Kasumi-1 (cell line): ENCODE measurements at regions not wholly inside any gene's neighbourhood (a gene's known extent, or its start where the extent isn't known, plus 50 kb on each side); places are given as distances from the start of the nearest gene placed in this dataset.

Experiments
- DNase-seq, 2 experiments: peaks; one replicate each; lab custom pipeline; 2025; lab: John Stamatoyannopoulos, UW

DNA sequence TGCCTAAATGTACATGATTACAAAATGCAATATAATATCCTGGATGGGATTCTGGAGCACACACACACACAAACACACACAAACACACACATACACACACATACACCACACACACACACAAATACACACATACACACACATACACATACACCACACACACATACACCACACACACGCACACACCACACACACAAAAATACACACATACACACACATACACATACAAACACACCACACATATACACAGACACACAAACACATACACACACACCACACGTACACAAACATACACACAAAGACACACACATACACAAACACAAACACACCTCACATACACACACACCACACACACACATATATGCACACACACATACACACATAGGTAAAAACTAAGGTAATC, 134.6 kb upstream of the SYNDIG1 start:
- no peak for DNase-seq

GRCh38 chr20:24332956-24333355, 136.5 kb upstream of the SYNDIG1 start:
- DNase-seq, result no peak

GRCh38 chr20:24331939-24332338, 137.5 kb upstream of the SYNDIG1 start:
- DNase-seq, result no peak

DNA sequence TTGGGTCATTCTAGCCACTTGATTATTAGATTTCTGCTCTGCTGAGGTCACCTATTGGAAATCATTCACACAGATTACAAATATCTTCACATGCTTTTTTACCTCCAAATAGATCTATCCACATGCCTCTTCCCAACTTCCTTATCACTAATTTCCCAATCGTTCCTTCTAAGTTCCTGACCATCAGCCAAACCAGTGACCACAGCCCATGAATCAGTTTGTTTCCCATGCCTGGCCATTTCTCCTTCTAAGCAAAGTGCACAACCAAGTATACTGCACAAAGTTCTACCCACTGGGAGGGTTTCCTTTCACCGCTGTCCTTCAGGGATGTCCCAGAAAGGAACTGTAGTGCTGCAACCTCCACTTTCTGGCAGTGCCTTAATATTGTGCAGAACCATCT, 140.5 kb upstream of the SYNDIG1 start:
- no peak for DNase-seq

GRCh38 chr20:24321973-24322372, 147.5 kb upstream of the SYNDIG1 start:
- DNase-seq, result no peak

GRCh38 chr20:24318569-24319352, 150.7 kb upstream of the SYNDIG1 start:
- peak; percentile 38 to 43 for DNase-seq

DNA sequence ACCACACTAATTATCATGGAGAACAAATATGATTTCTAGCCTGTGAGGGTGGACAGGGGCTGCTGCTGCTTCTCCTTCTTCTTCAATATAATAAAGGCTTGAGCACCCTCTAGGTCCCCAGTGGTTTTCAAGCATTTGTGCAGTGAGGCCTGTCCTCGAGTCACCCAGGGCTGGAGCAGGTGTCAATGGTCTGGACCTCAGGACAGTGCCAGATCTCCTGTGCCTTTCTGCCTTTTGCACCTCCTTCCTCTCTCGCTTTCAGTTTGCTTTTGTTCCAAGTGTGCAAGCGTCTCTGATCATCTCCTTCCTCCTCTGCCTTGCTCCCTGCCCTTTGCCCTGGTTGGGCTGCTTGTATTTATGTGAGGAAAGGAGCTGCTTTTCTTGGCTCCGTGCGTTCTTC, 152.2 kb upstream of the SYNDIG1 start:
- no peak for DNase-seq

DNA sequence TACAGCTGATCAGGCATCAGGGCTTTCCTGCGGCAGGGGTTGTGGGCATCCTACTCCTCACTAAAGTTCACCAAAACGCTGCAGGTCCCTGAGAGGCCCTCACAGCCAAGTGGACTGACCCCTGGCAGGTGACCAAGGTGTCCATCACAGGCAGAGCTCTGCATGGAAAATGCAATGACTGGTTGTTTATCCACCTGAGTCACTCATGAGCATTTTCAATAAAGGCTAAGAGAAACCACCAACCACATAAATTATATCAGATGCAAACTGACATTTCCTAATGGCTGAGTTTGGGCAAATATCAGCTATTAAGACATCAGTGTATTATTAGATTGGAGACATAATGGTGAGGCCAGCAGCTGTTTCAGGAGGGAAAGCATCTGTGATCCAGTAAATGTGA, 152.7 kb upstream of the SYNDIG1 start:
- no peak for DNase-seq

- no peak for DNase-seq
Observed at GRCh38 chr20:24314053-24314452, 155.4 kb upstream of the SYNDIG1 start.

GRCh38 chr20:24309596-24309995, 159.8 kb upstream of the SYNDIG1 start:
- no peak for DNase-seq

DNA sequence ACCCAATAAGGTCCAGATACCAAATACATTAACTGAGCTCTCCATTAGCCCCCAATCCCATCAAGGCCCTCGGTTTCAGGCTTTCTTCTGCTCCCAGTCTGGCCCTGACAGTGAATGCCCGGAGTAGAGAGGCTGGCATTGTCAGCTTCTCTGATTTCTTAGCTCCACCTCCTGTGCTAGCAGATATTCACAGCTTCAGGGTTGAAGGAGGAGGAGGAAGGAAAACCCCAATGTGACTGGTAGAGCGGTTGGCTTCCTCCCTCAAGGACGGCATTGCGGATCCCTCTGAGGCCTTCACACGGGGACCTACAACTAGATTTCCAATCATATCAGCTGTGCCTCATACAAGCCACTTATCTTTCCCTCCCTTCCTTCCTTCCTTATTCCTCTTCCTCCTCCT, 164.1 kb upstream of the SYNDIG1 start:
- DNase-seq, result peak; percentile 85 to 88

DNA sequence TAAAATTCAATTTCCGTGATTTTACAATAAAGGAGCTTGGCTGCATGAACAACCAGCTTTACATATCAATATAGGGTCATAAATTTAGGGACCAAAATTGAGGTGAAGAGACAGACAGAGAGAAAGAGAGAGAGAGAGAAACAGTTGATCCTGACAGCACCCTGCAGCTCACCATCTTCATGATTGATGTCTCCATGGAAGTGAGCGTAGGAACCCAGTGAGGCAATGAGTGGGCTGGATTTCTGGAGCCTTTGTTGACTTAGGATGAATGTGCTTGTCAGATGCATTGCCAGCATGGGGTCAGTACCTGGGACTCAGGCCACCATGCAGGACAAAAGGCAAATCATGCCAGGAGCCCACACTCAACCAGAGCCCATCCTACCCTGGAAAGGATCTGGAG, 165.1 kb upstream of the SYNDIG1 start:
- DNase-seq, result no peak

- peak; percentile 15 to 25 for DNase-seq
Observed at GRCh38 chr20:24303393-24304170, 165.8 kb upstream of the SYNDIG1 start.

- no peak for DNase-seq
Observed at GRCh38 chr20:24297993-24298392, 171.4 kb upstream of the SYNDIG1 start.

- DNase-seq, result no peak
Observed at GRCh38 chr20:24296477-24297261, 172.8 kb upstream of the SYNDIG1 start.

- peak in 1 of 2 experiments; percentile 6 for DNase-seq
Observed at GRCh38 chr20:24291014-24291413, 178.4 kb upstream of the SYNDIG1 start.

DNA sequence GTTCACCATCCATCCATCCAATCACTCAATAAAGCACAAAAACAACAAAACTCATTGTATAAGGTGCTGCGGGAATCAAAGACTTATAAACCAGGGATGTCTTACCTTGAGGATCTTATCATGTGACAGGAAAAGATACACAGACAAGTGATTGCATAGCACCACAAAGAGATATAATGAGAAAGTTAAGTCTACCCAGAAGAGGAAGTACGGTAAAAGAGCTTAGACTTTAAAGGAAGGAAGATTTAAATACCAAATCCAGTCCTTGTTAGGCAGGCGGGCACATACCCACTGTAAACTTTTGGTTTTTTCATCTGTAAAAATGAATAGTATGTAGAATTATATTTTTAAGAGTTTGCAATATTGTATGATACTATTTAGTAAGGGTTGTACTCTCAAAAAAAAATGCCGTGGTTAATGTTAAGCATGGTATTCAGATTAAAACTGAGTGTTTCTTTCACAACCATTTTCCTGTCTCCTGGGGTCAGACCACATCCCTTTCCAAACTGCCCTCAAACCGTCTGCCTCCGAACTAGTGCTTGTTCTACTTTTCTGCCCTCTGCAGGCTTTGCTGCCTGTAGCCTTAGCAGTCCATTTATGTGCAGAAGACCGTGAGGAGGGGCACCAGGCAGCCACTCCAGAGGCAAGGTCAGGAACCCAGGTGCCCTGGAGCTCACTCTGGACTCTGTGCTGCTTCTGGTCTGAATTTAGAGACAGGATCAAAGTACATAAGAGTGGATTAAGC, 179.5 kb upstream of the SYNDIG1 start:
- peak; percentile 96 for DNase-seq

GRCh38 chr20:24283186-24283585, 186.2 kb upstream of the SYNDIG1 start:
- DNase-seq, result no peak

DNA sequence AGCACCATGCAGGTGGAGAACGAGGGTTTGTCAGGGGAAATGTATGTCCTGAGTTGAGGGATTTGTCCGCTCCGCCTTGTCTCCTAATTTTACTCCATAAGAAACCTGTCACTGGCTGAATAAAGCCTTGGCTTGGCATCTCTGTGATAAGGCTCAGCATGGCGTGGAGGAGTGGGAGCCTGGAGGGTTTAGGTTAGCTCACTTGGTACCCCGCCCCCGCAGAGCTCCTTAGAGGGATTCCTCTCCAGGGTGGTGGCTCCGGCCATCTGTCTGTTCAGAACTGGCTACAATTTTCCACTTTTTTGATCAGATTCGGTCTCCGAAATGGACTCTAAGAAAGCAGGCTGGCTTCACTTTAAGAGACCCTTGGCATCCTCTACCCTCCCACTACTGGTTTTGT, 192.2 kb upstream of the SYNDIG1 start:
- no peak for DNase-seq

DNA sequence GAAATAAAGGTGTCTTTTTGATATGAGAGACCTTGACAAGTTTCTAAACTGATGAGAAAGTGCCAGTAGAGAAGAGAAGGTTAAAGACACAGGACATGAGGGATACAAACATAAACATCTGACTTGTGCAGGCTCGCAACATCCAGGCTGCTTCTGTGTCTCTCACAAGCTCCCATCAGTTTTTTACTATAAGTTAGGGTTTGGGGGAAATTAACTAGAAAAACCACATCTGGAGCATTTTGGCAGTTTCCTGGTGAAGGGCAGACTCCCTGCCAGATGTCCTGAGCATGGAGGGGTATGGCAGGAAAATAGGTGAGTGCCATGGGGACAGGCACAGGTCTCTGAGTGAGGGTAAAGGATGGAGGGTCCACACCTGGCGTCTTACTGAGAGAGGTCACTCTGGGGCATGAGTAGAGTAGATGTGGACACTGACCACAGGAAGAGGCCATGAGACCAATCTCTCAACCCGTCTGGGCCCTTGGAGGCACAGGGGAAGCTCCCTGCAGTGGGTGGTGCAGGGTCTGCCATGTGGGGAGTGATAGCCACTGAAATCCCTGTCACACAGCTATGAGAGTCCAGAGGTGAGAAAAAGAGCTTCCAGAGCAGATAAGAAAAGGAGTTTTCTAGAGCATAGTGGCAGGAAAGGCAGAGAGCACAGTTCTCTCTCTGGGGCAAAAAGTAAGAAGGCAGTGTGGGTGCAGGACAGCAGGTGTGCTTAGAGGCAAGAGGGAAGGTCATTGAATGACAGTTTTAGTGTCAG, 193.3 kb upstream of the SYNDIG1 start:
- DNase-seq, result no peak

DNA sequence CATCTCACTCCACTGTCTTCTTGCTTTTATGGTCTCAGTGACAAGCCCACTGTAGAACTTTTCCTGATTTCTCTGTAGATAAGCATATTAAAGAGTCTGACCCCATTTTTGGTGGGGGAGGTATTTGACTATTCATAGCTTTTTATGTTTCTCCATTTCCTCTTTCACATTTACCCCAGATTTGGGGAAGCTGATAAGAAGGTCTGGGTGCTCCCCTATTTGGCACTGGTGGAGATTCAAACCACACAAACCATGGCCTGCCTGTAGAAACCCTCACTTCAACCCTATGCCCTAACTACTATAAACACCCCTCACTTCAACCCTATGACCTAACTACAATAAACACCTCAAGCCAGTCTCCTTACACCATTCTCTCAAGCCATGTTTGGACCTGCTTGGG, 196.2 kb upstream of the SYNDIG1 start:
- peak; percentile 20 to 49 for DNase-seq
